ENCODE measurements at regions not wholly inside any gene's neighbourhood (a gene's known extent, or its start where the extent isn't known, plus 50 kb on each side); places are given as distances from the start of the nearest gene placed in this dataset.

- Mint-ChIP-seq H3K4me3 (ENCODE audit: unreplicated experiment) (no peak overlapping the region), H3K9me3 (ENCODE audit: unreplicated experiment) (no peaks in the 10 kb centered on the region), H3K27me3 (ENCODE audit: unreplicated experiment) (no peaks in the 10 kb centered on the region), H3K27ac (ENCODE audit: unreplicated experiment) (no peak overlapping the region), H3K4me1 (ENCODE audit: unreplicated experiment) (peaks cover 7% of the 10 kb centered on the region), H3K36me3 (ENCODE audit: low read depth, unreplicated experiment) (no peaks in the 10 kb centered on the region)
- no peak for DNase-seq (ENCODE audit: low spot score)
- TF ChIP-seq CTCF (IDR thresholded peaks at IDR 0.05; ENCODE audit: unreplicated experiment) = no peak
Observed at GRCh38 chr2:144215207-144215606, 304.7 kb downstream of the ZEB2 start.

- Mint-ChIP-seq H3K9me3 (ENCODE audit: unreplicated experiment) (no peaks in the 10 kb centered on the region), H3K36me3 (ENCODE audit: low read depth, unreplicated experiment) (no peaks in the 10 kb centered on the region), H3K4me3 (ENCODE audit: unreplicated experiment) (no peak overlapping the region), H3K27me3 (ENCODE audit: unreplicated experiment) (no peaks in the 10 kb centered on the region), H3K27ac (ENCODE audit: unreplicated experiment) (no peak overlapping the region), H3K4me1 (ENCODE audit: unreplicated experiment) (peaks cover 7% of the 10 kb centered on the region)
- no peak for TF ChIP-seq CTCF (IDR thresholded peaks at IDR 0.05; ENCODE audit: unreplicated experiment)
- DNase-seq (ENCODE audit: low spot score) = no peak
Observed at GRCh38 chr2:144213797-144214196, 306.1 kb downstream of the ZEB2 start.

GRCh38 chr2:144211826-144212225 is 308.1 kb downstream of the ZEB2 start:
- no peaks in the 10 kb centered on the region for H3K27me3 Mint-ChIP-seq (ENCODE audit: unreplicated experiment)
- H3K27ac Mint-ChIP-seq (ENCODE audit: unreplicated experiment) = no peak overlapping the region
- peaks cover 4% of the 10 kb centered on the region for H3K36me3 Mint-ChIP-seq (ENCODE audit: low read depth, unreplicated experiment)
- H3K4me1 Mint-ChIP-seq (ENCODE audit: unreplicated experiment) = peaks cover 7% of the 10 kb centered on the region
- H3K9me3 Mint-ChIP-seq (ENCODE audit: unreplicated experiment) = no peaks in the 10 kb centered on the region
- no peak for DNase-seq (ENCODE audit: low spot score)
- H3K4me3 Mint-ChIP-seq (ENCODE audit: unreplicated experiment) = no peak overlapping the region
- no peak for TF ChIP-seq CTCF (IDR thresholded peaks at IDR 0.05; ENCODE audit: unreplicated experiment)

- no peak for DNase-seq (ENCODE audit: low spot score)
- H3K4me1 Mint-ChIP-seq (ENCODE audit: unreplicated experiment) = peaks cover 5% of the 10 kb centered on the region
- no peak for TF ChIP-seq CTCF (IDR thresholded peaks at IDR 0.05; ENCODE audit: unreplicated experiment)
Observed at GRCh38 chr2:144211065-144211464, 308.9 kb downstream of the ZEB2 start.

GRCh38 chr2:144210076-144210475 is 309.8 kb downstream of the ZEB2 start:
- H3K4me1 Mint-ChIP-seq (ENCODE audit: unreplicated experiment) = no peaks in the 10 kb centered on the region
- H3K27ac Mint-ChIP-seq (ENCODE audit: unreplicated experiment) = no peak overlapping the region
- H3K4me3 Mint-ChIP-seq (ENCODE audit: unreplicated experiment) = no peak overlapping the region
- peaks cover 4% of the 10 kb centered on the region for H3K36me3 Mint-ChIP-seq (ENCODE audit: low read depth, unreplicated experiment)
- TF ChIP-seq CTCF (IDR thresholded peaks at IDR 0.05; ENCODE audit: unreplicated experiment) = no peak
- no peaks in the 10 kb centered on the region for H3K9me3 Mint-ChIP-seq (ENCODE audit: unreplicated experiment)
- H3K27me3 Mint-ChIP-seq (ENCODE audit: unreplicated experiment) = no peaks in the 10 kb centered on the region
- DNase-seq (ENCODE audit: low spot score) = no peak

More at GRCh38 chr2:144211065-144211464, 308.9 kb downstream of the ZEB2 start:
- no peak overlapping the region for H3K27ac Mint-ChIP-seq (ENCODE audit: unreplicated experiment)
- H3K36me3 Mint-ChIP-seq (ENCODE audit: low read depth, unreplicated experiment) = peaks cover 4% of the 10 kb centered on the region
- no peaks in the 10 kb centered on the region for H3K9me3 Mint-ChIP-seq (ENCODE audit: unreplicated experiment)
- no peaks in the 10 kb centered on the region for H3K27me3 Mint-ChIP-seq (ENCODE audit: unreplicated experiment)
- H3K4me3 Mint-ChIP-seq (ENCODE audit: unreplicated experiment) = no peak overlapping the region
